GM21825 (cell line): ENCODE measurements at regions not wholly inside any gene's neighbourhood (a gene's known extent, or its start where the extent isn't known, plus 50 kb on each side); places are given as distances from the start of the nearest gene placed in this dataset.

Source experiments
- ATAC-seq: cut with Tn5 transposase; IDR thresholded peaks from one replicate; pipeline ENCODE4 v1.9.1; 2021; ENCODE audit warnings: mild to moderate bottlenecking, moderate library complexity; ENCODE audit not compliant: unreplicated experiment

GRCh38 chrX:39975101-39975925 is 122.4 kb downstream of the BCOR start:
- no peak for ATAC-seq

DNA sequence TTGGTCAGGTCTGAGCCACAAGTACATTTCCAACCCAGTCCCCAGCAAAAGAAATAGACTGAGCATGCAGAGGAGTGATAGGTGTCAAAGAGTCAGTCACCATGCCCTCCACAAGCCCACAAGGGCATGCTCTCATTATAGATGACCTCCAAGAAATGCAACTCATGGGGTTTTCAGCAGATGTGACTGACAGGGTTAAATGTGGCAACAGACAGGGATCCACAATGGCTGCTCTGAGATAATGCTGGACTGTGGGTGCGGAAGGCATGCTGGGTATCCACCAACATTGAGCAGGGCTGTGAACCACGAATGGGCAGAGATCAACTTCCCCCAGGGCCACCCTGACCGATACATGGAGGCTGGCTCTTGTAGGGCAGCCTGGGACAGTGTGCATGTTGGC is 115.8 kb downstream of the BCOR start:
- ATAC-seq: no peak

GRCh38 chrX:39982948-39983347 is 114.8 kb downstream of the BCOR start:
- ATAC-seq: no peak

GRCh38 chrX:39983715-39984114 is 114.0 kb downstream of the BCOR start:
- ATAC-seq: no peak

- ATAC-seq: no peak
Observed at GRCh38 chrX:39984191-39984956, 113.4 kb downstream of the BCOR start.

DNA sequence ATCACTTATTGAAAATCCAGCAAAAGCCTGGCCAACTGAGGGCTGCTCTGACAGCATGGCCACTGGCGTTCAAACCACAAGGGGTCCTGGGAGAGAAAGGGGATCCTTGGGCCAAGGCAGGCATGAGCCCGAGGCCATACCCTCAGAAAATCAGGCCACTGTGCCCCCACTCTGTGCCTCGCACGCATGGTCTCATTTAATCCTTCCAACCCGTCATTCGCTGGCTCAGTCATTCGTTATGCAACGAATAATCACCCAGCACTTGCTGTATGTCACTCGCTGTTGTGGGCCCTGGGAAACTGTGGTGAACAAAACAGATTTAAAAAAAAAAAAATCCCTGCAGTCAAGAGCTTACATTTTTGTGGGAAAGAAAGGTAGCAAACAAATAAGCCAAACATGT is 112.7 kb downstream of the BCOR start:
- ATAC-seq: no peak

DNA sequence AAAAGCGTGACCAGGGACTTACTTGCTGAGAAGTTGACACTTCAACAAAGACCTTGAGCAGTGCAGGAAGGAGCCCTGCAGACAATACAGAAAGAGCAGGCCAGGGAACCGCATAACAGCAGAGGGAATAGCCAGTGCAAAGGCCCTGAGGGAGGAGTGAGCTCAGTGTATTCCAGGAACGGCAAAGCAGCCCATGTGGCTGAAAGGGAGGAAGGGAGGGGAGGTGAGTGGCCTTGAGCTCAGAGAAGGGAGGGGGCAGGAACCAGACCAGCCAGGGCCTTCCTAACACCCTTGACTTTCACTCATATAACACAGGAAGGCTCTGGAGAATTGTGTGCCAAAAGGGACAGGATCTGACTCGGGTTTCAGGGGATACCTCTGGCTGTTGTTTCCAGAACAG is 112.2 kb downstream of the BCOR start:
- ATAC-seq: no peak

- no peak for ATAC-seq
Observed at GRCh38 chrX:39988496-39988895, 109.3 kb downstream of the BCOR start.

- ATAC-seq: no peak
Observed at GRCh38 chrX:39990388-39990787, 107.4 kb downstream of the BCOR start.

DNA sequence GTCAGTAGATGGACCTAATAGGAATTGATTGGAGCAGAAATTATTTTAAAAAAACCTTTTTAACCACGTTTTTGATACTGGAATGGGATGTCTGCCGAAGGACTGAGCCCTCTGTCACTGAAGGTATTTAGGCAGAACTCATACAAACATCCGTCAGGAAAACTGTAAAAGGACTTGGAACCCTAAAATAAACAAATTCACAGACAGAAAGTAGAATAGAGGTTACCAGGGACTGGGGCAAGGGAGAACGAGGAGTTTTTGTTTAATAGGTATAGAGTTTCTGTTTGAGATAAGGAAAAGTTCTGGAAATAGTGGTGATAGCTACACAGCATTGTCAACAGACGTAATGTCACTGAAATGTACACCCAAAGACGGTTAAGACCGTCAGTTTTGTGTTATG is 105.5 kb downstream of the BCOR start:
- ATAC-seq: no peak

GRCh38 chrX:39995457-39995856 is 102.3 kb downstream of the BCOR start:
- ATAC-seq: no peak

- ATAC-seq: no peak
Observed at GRCh38 chrX:39996536-39996935, 101.2 kb downstream of the BCOR start.

- no peak for ATAC-seq
Observed at GRCh38 chrX:39998636-39999406, 98.9 kb downstream of the BCOR start.
